ENCODE measurements at regions not wholly inside any gene's neighbourhood (a gene's known extent, or its start where the extent isn't known, plus 50 kb on each side); places are given as distances from the start of the nearest gene placed in this dataset.
"Not testable (repeated sequence)": the region's sequence is repeated elsewhere in the genome, so short reads cannot be mapped to it uniquely, and the experiment has no call there.

GRCh38 chr1:55819011-55819410, 603.8 kb upstream of the USP24 start:
- in situ Hi-C loops (cut with HindIII; ENCODE audit: low sequenced_read_pairs), result no loop called here
- DNase-seq (ENCODE audit: low spot score), result no peak

- in situ Hi-C loops (cut with HindIII; ENCODE audit: low sequenced_read_pairs), result no loop called here
- no peak for DNase-seq (ENCODE audit: low spot score)
Observed at GRCh38 chr1:55816456-55817426, 601.6 kb upstream of the USP24 start.

- DNase-seq (ENCODE audit: low spot score), result no peak
- in situ Hi-C loops (cut with HindIII; ENCODE audit: low sequenced_read_pairs), result no loop called here
Observed at GRCh38 chr1:55815745-55816455, 600.7 kb upstream of the USP24 start.

GRCh38 chr1:55814967-55815366, 599.8 kb upstream of the USP24 start:
- in situ Hi-C loops (cut with HindIII; ENCODE audit: low sequenced_read_pairs), result no loop called here

GRCh38 chr1:55813618-55814017, 598.5 kb upstream of the USP24 start:
- in situ Hi-C loops (cut with HindIII; ENCODE audit: low sequenced_read_pairs), result no loop called here
- peak; percentile 30 for DNase-seq (ENCODE audit: low spot score)

More at GRCh38 chr1:55814967-55815366, 599.8 kb upstream of the USP24 start:
- DNase-seq (ENCODE audit: low spot score), result no peak

GRCh38 chr1:55812281-55812680, 597.1 kb upstream of the USP24 start:
- in situ Hi-C loops (cut with HindIII; ENCODE audit: low sequenced_read_pairs), result no loop called here

GRCh38 chr1:55808263-55808662, 593.1 kb upstream of the USP24 start:
- no peak for DNase-seq (ENCODE audit: low spot score)
- in situ Hi-C loops (cut with HindIII; ENCODE audit: low sequenced_read_pairs), result no loop called here

More at GRCh38 chr1:55812281-55812680, 597.1 kb upstream of the USP24 start:
- DNase-seq (ENCODE audit: low spot score), result no peak

- no peak for DNase-seq (ENCODE audit: low spot score)
- in situ Hi-C loops (cut with HindIII; ENCODE audit: low sequenced_read_pairs), result no loop called here
Observed at GRCh38 chr1:55803429-55803828, 588.3 kb upstream of the USP24 start.

- no peak for DNase-seq (ENCODE audit: low spot score)
- in situ Hi-C loops (cut with HindIII; ENCODE audit: low sequenced_read_pairs), result no loop called here
Observed at GRCh38 chr1:55801481-55801880, 586.3 kb upstream of the USP24 start.

- in situ Hi-C loops (cut with HindIII; ENCODE audit: low sequenced_read_pairs), result no loop called here
Observed at GRCh38 chr1:55800503-55800902, 585.3 kb upstream of the USP24 start.

GRCh38 chr1:55793856-55794255, 578.7 kb upstream of the USP24 start:
- in situ Hi-C loops (cut with HindIII; ENCODE audit: low sequenced_read_pairs), result no loop called here

More at GRCh38 chr1:55800503-55800902, 585.3 kb upstream of the USP24 start:
- DNase-seq (ENCODE audit: low spot score), result no peak

GRCh38 chr1:55792870-55793269, 577.7 kb upstream of the USP24 start:
- in situ Hi-C loops (cut with HindIII; ENCODE audit: low sequenced_read_pairs), result no loop called here
- no peak for DNase-seq (ENCODE audit: low spot score)

More at GRCh38 chr1:55793856-55794255, 578.7 kb upstream of the USP24 start:
- DNase-seq (ENCODE audit: low spot score), result no peak

- in situ Hi-C loops (cut with HindIII; ENCODE audit: low sequenced_read_pairs), result no loop called here
- no peak for DNase-seq (ENCODE audit: low spot score)
Observed at GRCh38 chr1:55789466-55789865, 574.3 kb upstream of the USP24 start.

- DNase-seq (ENCODE audit: low spot score), result no peak
- in situ Hi-C loops (cut with HindIII; ENCODE audit: low sequenced_read_pairs), result no loop called here
Observed at GRCh38 chr1:55786396-55786795, 571.2 kb upstream of the USP24 start.

- in situ Hi-C loops (cut with HindIII; ENCODE audit: low sequenced_read_pairs); DNase-seq (ENCODE audit: low spot score): not testable (repeated sequence)
Observed at GRCh38 chr1:55784941-55785450, 569.8 kb upstream of the USP24 start.

- DNase-seq (ENCODE audit: low spot score), result no peak
- in situ Hi-C loops (cut with HindIII; ENCODE audit: low sequenced_read_pairs), result no loop called here
Observed at GRCh38 chr1:55781944-55782482, 566.8 kb upstream of the USP24 start.

- DNase-seq (ENCODE audit: low spot score), result no peak
- in situ Hi-C loops (cut with HindIII; ENCODE audit: low sequenced_read_pairs), result no loop called here
Observed at GRCh38 chr1:55781003-55781402, 565.8 kb upstream of the USP24 start.

GRCh38 chr1:55777545-55777944, 562.4 kb upstream of the USP24 start:
- in situ Hi-C loops (cut with HindIII; ENCODE audit: low sequenced_read_pairs), result no loop called here

GRCh38 chr1:55775007-55775406, 559.8 kb upstream of the USP24 start:
- in situ Hi-C loops (cut with HindIII; ENCODE audit: low sequenced_read_pairs), result no loop called here
- DNase-seq (ENCODE audit: low spot score), result peak; percentile 97

More at GRCh38 chr1:55777545-55777944, 562.4 kb upstream of the USP24 start:
- no peak for DNase-seq (ENCODE audit: low spot score)

- in situ Hi-C loops (cut with HindIII; ENCODE audit: low sequenced_read_pairs), result no loop called here
- DNase-seq (ENCODE audit: low spot score), result peak; percentile 1
Observed at GRCh38 chr1:55774446-55774845, 559.3 kb upstream of the USP24 start.

All from G401 (cell line).